Spleen (tissue), 11 donors: ENCODE measurements at regions not wholly inside any gene's neighbourhood (a gene's known extent, or its start where the extent isn't known, plus 50 kb on each side); places are given as distances from the start of the nearest gene placed in this dataset.

Experiments used
- DNase-seq: peaks from one replicate; pipeline ENCODE4 v3.0.0-alpha.2; 2020
- H3K27ac ChIP-seq, 8 donors: fragments of 200-600 bp; sonication (generic) in 7 of 8; 1 replicate in 4 of 8; 2 replicates in 4 of 8; pipeline versions ENCODE4 v1.5.0 to v1.8.0; 2016 to 2021; ENCODE audit warnings: inconsistent platforms in 4 of 8, mild to moderate bottlenecking in 4 of 8, moderate library complexity in 1 of 8
- H3K27me3 ChIP-seq, 7 donors: fragments of 200-600 bp; sonication (generic) in 6 of 7; replicated peaks in 1 of 7; 1 replicate in 4 of 7; 2 replicates in 3 of 7; pipeline versions ENCODE4 v1.5.0 to v1.8.0; 2016 to 2021; ENCODE audit warnings: inconsistent platforms in 3 of 7, mild to moderate bottlenecking in 1 of 7
- H3K36me3 ChIP-seq, 6 donors: fragments of 200-600 bp; sonication (generic) in 5 of 6; 1 replicate in 4 of 6; 2 replicates in 2 of 6; pipeline versions ENCODE4 v1.5.0 to v1.8.0; 2016 to 2021; ENCODE audit warnings: inconsistent platforms in 2 of 6
- H3K4me1 ChIP-seq, 6 donors: fragments of 200-600 bp; sonication (generic) in 5 of 6; 1 replicate in 3 of 6; 2 replicates in 3 of 6; pipeline versions ENCODE4 v1.5.0 to v1.8.0; 2016 to 2021; ENCODE audit warnings: inconsistent platforms in 3 of 6
- H3K4me3 ChIP-seq, 8 donors: fragments of 200-600 bp; sonication (generic) in 7 of 8; 1 replicate in 4 of 8; 2 replicates in 4 of 8; pipeline versions ENCODE4 v1.5.0 to v1.8.0; 2016 to 2021; ENCODE audit warnings: inconsistent platforms in 4 of 8, mild to moderate bottlenecking in 4 of 8, moderate library complexity in 2 of 8
- H3K9me3 ChIP-seq, 8 donors: fragments of 200-600 bp; sonication (generic) in 7 of 8; 1 replicate in 4 of 8; 2 replicates in 4 of 8; pipeline versions ENCODE4 v1.5.0 to v1.8.0; 2016 to 2021; ENCODE audit warnings: inconsistent platforms in 4 of 8
- CTCF ChIP-seq, 11 experiments: fragments of 200-600 bp in 7 of 11; fragments of 450-650 bp in 4 of 11; sonication (generic) in 4 of 11; IDR thresholded peaks in 8 of 11; conservative IDR thresholded peaks in 3 of 11; 1 replicate in 7 of 11; 2 replicates in 4 of 11; pipeline versions ENCODE4 v1.4.0 to v1.8.0; 2016 to 2021; ENCODE audit warnings: antibody characterized with exemption in 11 of 11, inconsistent platforms in 4 of 11, mild to moderate bottlenecking in 1 of 11
- POLR2A ChIP-seq, 3 donors: fragments of 450-650 bp; IDR thresholded peaks; one replicate each; pipeline ENCODE4 v1.5.1; 2017; ENCODE audit warnings: antibody characterized with exemption in 3 of 3, mild to moderate bottlenecking in 1 of 3
- POLR2AphosphoS5 ChIP-seq, 3 donors: sonication (generic); formaldehyde crosslinking; IDR thresholded peaks; one replicate each; pipeline ENCODE4 v1.5.1; 2017; ENCODE audit warnings: antibody characterized with exemption in 3 of 3
- WGBS, 5 donors: extraction: QIAGEN DNeasy Blood & Tissue Kit in 3 of 5; methylation state at CpG; one replicate each; pipeline versions ENCODE4 v1.1.5 to v1.1.7; 2013 to 2018; 5-methylcytosine and 5-hydroxymethylcytosine counted together
- intact Hi-C: fragments of 100-400 bp; cut with DNase I; formaldehyde crosslinking; loops from one replicate; pipeline ENCODE4 v1.15.0; 2023; ENCODE audit warnings: low total_unique reads
- donor health status: healthy with polysubstance abuse.
- donor health status: DM: no; HTN: no; CAD: no; lungs with moderate emphysema.
- donor health status: DM: no; HTN: no; CAD: no.
- donor health status: Bipolar disorder and iron deficiency.
- donor health status: healthy.
- donor health status: DM: no; HTN: no; CAD: no.
- donor health status: DM: yes; HTN: yes; CAD: no.

GRCh38 chr4:176989186-176989585 is 196.5 kb upstream of the VEGFC start:
- intact Hi-C loops = no loop called here
- H3K27me3 ChIP-seq = no peaks in the 10 kb centered on the region
- H3K9me3 ChIP-seq = no peaks in the 10 kb centered on the region
- H3K27ac ChIP-seq = no peak overlapping the region
- 71 to 92% (median 87%) methylated on average over 1 of the region's 1 CpG for WGBS, 5 donors
- H3K4me3 ChIP-seq = no peak overlapping the region
- no peaks in the 10 kb centered on the region for H3K4me1 ChIP-seq
- no peak for TF ChIP-seq CTCF (IDR thresholded peaks at IDR 0.05 in 8 of 11, conservative IDR thresholded peaks at IDR 0.05 in 3 of 11)
- no peak for TF ChIP-seq POLR2AphosphoS5 (IDR thresholded peaks at IDR 0.05)
- TF ChIP-seq POLR2A (IDR thresholded peaks at IDR 0.05) = no peak
- no peaks in the 10 kb centered on the region for H3K36me3 ChIP-seq
- DNase-seq = no peak

- Histone ChIP-seq H3K27ac (no peak overlapping the region), H3K36me3 (no peaks in the 10 kb centered on the region), H3K4me1 (no peaks in the 10 kb centered on the region), H3K27me3 (no peaks in the 10 kb centered on the region), H3K9me3 (peaks cover 0 to 10% (median 2%) of the 10 kb centered on the region in 8 donors), H3K4me3 (no peak overlapping the region)
- WGBS, 5 donors = 71 to 93% (median 87%) methylated on average over 2 of the region's 2 CpGs
- TF ChIP-seq POLR2AphosphoS5 (IDR thresholded peaks at IDR 0.05) (no peak), CTCF (IDR thresholded peaks at IDR 0.05 in 8 of 11, conservative IDR thresholded peaks at IDR 0.05 in 3 of 11) (no peak), POLR2A (IDR thresholded peaks at IDR 0.05) (no peak)
- intact Hi-C loops = no loop called here
- no peak for DNase-seq
Observed at GRCh38 chr4:176999935-177000543, 207.3 kb upstream of the VEGFC start.

GRCh38 chr4:177001271-177002175 is 208.8 kb upstream of the VEGFC start:
- Histone ChIP-seq H3K4me1 (no peaks in the 10 kb centered on the region), H3K36me3 (no peaks in the 10 kb centered on the region), H3K27ac (no peak overlapping the region), H3K27me3 (no peaks in the 10 kb centered on the region), H3K9me3 (peaks cover 0 to 10% (median 2%) of the 10 kb centered on the region in 8 donors), H3K4me3 (no peak overlapping the region)
- 74 to 84% (median 80%) methylated on average over 3 of the region's 3 CpGs for WGBS, 5 donors
- no peak for TF ChIP-seq POLR2A (IDR thresholded peaks at IDR 0.05)
- TF ChIP-seq CTCF (IDR thresholded peaks at IDR 0.05 in 8 of 11, conservative IDR thresholded peaks at IDR 0.05 in 3 of 11) = no peak
- no peak for TF ChIP-seq POLR2AphosphoS5 (IDR thresholded peaks at IDR 0.05)
- intact Hi-C loops = no loop called here
- DNase-seq = no peak

GRCh38 chr4:177005674-177006230 is 213.0 kb upstream of the VEGFC start:
- Histone ChIP-seq H3K4me1 (no peaks in the 10 kb centered on the region), H3K27ac (no peak overlapping the region), H3K4me3 (no peak overlapping the region), H3K27me3 (no peaks in the 10 kb centered on the region), H3K36me3 (no peaks in the 10 kb centered on the region), H3K9me3 (no peaks in the 10 kb centered on the region)
- intact Hi-C loops = no loop called here
- DNase-seq = no peak
- TF ChIP-seq POLR2AphosphoS5 (IDR thresholded peaks at IDR 0.05) (no peak), CTCF (IDR thresholded peaks at IDR 0.05 in 8 of 11, conservative IDR thresholded peaks at IDR 0.05 in 3 of 11) (no peak), POLR2A (IDR thresholded peaks at IDR 0.05) (no peak)
- WGBS, 5 donors = 51 to 68% (median 60%) methylated on average over 3 of the region's 3 CpGs
